Osteoblast (primary cell): ENCODE measurements at regions not wholly inside any gene's neighbourhood (a gene's known extent, or its start where the extent isn't known, plus 50 kb on each side); places are given as distances from the start of the nearest gene placed in this dataset.

Experiments
- DNase-seq: peaks from one replicate; pipeline ENCODE4 v3.0.0; 2011; ENCODE audit warnings: low spot score, mixed read lengths; ENCODE audit not compliant: insufficient read length; ENCODE audit errors: missing footprints
- H2AFZ ChIP-seq: 2 replicates; pipeline ENCODE4 v1.6.0; 2011; ENCODE audit warnings: mild to moderate bottlenecking, low read length
- H3K27ac ChIP-seq: 2 replicates; pipeline ENCODE4 v1.5.1; 2011; ENCODE audit warnings: mild to moderate bottlenecking, low read depth, low read length, moderate library complexity
- H3K27me3 ChIP-seq: 2 replicates; pipeline ENCODE4 v1.6.0; 2012; ENCODE audit warnings: mild to moderate bottlenecking, control low read depth, inconsistent platforms, low read length, moderate library complexity; ENCODE audit not compliant: insufficient read depth
- H3K36me3 ChIP-seq: 2 replicates; pipeline ENCODE4 v1.5.1; 2011; ENCODE audit warnings: mild to moderate bottlenecking, low read length, control low read depth, moderate library complexity; ENCODE audit not compliant: insufficient read depth
- H3K4me1 ChIP-seq: 2 replicates; pipeline ENCODE4 v1.5.1; 2011; ENCODE audit warnings: mild to moderate bottlenecking, low read length, control low read depth, moderate library complexity; ENCODE audit not compliant: insufficient read depth
- H3K4me2 ChIP-seq: 2 replicates; pipeline ENCODE4 v1.6.0; 2011; ENCODE audit warnings: mild to moderate bottlenecking, low read length; ENCODE audit not compliant: insufficient read depth
- H3K4me3 ChIP-seq: fragments of 200-600 bp; sonication (generic); 3 replicates; pipeline ENCODE4 v1.5.1; 2012; ENCODE audit warnings: mild to moderate bottlenecking, low read length, inconsistent platforms; ENCODE audit not compliant: insufficient read depth
- H3K79me2 ChIP-seq: 2 replicates; pipeline ENCODE4 v1.6.0; 2012; ENCODE audit warnings: mild to moderate bottlenecking, low read length, control low read depth, inconsistent platforms; ENCODE audit not compliant: insufficient read depth
- H3K9me3 ChIP-seq: 2 replicates; pipeline ENCODE4 v1.5.1; 2011; ENCODE audit warnings: low read depth, low read length, control low read depth
- H4K20me1 ChIP-seq: 2 replicates; pipeline ENCODE4 v1.6.0; 2012; ENCODE audit warnings: mild to moderate bottlenecking, low read length, control low read depth; ENCODE audit not compliant: insufficient read depth
- TF ChIP-seq, protein P1 (sequence below): IDR thresholded peaks from 2 replicates; pipeline ENCODE4 v1.5.1; 2011; ENCODE audit warnings: mild to moderate bottlenecking, low read depth, low read length, moderate library complexity; ENCODE audit errors: extremely low read depth

DNA sequence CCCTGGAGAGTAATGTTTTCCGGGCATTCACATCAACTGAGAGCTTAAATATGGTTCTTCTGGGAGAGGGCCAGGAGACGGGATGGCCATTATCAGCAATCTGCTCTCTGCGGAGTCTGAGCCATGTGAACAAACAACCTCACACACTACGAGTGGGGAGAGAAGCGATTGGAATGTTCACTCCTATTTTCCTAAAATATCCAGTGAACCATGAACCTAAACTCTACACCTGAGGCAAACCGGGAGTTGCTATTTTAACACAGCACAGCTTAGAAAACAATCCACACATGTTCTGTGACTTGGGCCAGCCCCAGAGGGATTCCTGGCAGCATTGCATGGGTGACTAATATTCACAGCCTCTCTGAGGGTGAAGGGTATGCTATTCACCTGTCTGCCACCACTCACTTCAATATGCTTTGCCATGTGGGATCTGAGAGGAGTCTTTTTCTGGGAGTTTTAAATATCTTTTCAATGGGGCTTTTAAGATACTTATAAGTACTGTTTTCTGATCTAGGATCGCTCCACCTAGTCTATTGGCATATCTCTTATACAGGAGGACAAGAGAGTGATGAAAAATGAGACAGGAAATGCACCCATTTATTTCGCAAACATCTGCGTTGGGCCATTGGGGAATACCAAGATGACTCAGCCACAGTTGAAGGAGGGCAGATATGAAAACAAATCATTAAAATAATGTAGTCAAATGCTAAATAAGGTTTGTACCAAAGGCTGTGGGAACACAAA, 72.6 kb upstream of the SERP2 start:
- peak overlapping the region; percentile 22 for H3K27ac ChIP-seq
- no peaks in the 10 kb centered on the region for H4K20me1 ChIP-seq
- peaks cover 44% of the 10 kb centered on the region for H3K4me1 ChIP-seq
- no peaks in the 10 kb centered on the region for H3K36me3 ChIP-seq
- no peak overlapping the region for H3K4me3 ChIP-seq
- H3K9me3 ChIP-seq = no peaks in the 10 kb centered on the region
- DNase-seq = no peak
- TF ChIP-seq, protein P1, sequence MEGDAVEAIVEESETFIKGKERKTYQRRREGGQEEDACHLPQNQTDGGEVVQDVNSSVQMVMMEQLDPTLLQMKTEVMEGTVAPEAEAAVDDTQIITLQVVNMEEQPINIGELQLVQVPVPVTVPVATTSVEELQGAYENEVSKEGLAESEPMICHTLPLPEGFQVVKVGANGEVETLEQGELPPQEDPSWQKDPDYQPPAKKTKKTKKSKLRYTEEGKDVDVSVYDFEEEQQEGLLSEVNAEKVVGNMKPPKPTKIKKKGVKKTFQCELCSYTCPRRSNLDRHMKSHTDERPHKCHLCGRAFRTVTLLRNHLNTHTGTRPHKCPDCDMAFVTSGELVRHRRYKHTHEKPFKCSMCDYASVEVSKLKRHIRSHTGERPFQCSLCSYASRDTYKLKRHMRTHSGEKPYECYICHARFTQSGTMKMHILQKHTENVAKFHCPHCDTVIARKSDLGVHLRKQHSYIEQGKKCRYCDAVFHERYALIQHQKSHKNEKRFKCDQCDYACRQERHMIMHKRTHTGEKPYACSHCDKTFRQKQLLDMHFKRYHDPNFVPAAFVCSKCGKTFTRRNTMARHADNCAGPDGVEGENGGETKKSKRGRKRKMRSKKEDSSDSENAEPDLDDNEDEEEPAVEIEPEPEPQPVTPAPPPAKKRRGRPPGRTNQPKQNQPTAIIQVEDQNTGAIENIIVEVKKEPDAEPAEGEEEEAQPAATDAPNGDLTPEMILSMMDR = no peak
- H3K4me2 ChIP-seq = peak overlapping the region; percentile 6
- H2AFZ ChIP-seq = no peak overlapping the region
- no peaks in the 10 kb centered on the region for H3K27me3 ChIP-seq
- no peaks in the 10 kb centered on the region for H3K79me2 ChIP-seq

DNA sequence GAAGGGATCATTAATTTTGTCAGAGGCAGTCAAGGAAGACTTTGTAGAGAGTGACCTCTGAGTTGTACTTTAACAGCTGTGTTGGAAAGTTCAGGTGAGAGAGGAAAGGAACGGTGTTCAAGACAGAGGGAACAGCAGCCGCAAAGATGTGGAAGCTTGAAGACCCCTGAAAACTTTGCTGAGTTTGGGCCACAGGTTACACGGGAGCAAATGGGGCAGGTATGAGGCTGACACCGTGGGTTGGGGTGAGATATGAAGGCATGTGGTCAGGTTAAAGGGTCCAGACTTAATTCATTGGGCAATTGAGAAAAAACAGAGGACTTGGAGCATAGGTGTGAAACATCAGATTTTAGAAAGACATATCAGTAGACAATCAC, 72.0 kb upstream of the SERP2 start:
- Histone ChIP-seq H3K27ac (no peak overlapping the region), H3K9me3 (no peaks in the 10 kb centered on the region), H3K79me2 (no peaks in the 10 kb centered on the region), H3K4me2 (peak overlapping the region; percentile 6), H3K4me3 (no peak overlapping the region), H3K4me1 (peaks cover 49% of the 10 kb centered on the region), H4K20me1 (no peaks in the 10 kb centered on the region), H2AFZ (no peak overlapping the region), H3K36me3 (no peaks in the 10 kb centered on the region), H3K27me3 (no peaks in the 10 kb centered on the region)
- no peak for DNase-seq
- TF ChIP-seq, protein P1 = no peak

DNA sequence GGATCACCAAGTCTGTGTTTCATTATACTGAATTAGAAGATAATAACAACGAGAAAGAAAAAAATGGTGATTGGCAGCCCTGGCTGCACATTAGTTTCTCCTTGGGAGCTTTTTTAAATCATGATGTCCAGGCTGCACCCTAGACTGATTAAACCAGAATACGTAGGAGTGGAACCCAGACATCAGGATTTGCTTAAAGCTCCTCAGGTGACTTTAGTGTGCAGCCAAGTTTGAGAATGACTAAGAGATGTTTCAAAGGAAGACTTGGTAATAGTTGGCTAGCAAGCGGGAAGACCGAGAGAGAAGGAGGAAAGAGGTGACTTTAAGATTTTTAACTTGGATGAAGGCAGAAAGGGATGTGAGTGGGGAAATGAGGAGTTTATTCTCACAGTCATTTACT, 71.4 kb upstream of the SERP2 start:
- TF ChIP-seq, protein P1 = no peak
- Histone ChIP-seq H3K9me3 (no peaks in the 10 kb centered on the region), H3K36me3 (no peaks in the 10 kb centered on the region), H3K4me2 (no peak overlapping the region), H3K4me1 (peaks cover 55% of the 10 kb centered on the region), H3K79me2 (no peaks in the 10 kb centered on the region), H2AFZ (no peak overlapping the region), H3K27ac (no peak overlapping the region), H3K27me3 (no peaks in the 10 kb centered on the region), H4K20me1 (no peaks in the 10 kb centered on the region), H3K4me3 (no peak overlapping the region)
- DNase-seq = no peak

DNA sequence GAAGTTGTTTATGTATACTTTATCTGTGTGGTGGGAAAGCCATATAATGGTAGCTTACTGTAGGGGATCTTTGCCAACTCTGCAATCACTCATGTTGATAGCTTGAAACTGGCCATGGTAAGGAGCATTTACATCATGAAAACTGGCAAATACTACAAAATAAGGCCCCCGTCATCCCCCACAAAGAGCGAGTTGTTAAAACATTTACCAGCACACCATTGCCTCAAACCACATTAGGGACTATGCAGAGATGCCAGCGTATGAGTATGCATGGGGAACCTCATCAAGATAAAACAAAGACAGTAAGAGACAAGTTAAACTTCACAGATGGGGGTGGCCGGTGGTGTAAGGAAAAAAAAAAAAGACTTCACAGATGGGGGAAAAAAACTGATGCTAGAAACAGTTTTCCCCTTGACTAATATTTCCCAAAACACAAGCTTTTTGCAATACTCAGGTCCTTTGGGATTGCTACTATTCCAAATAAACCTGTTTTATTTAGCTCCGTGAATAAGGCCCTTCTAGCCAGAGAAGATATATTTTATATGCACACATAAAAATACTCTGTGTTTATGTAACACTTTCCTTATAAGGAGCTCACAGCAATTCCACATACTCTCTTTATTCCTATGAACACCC, 70.6 kb upstream of the SERP2 start:
- no peak overlapping the region for H2AFZ ChIP-seq
- no peak overlapping the region for H3K4me2 ChIP-seq
- H3K79me2 ChIP-seq = no peaks in the 10 kb centered on the region
- no peaks in the 10 kb centered on the region for H3K27me3 ChIP-seq
- no peak for DNase-seq
- TF ChIP-seq, protein P1 = no peak
- no peaks in the 10 kb centered on the region for H3K36me3 ChIP-seq
- H4K20me1 ChIP-seq = no peaks in the 10 kb centered on the region
- no peaks in the 10 kb centered on the region for H3K9me3 ChIP-seq
- no peak overlapping the region for H3K4me3 ChIP-seq
- peak overlapping the region; percentile 43 for H3K27ac ChIP-seq
- H3K4me1 ChIP-seq = peaks cover 59% of the 10 kb centered on the region
